HG02623 (cell line): ENCODE measurements at regions not wholly inside any gene's neighbourhood (a gene's known extent, or its start where the extent isn't known, plus 50 kb on each side); places are given as distances from the start of the nearest gene placed in this dataset.

Experiments used
- ATAC-seq: cut with Tn5 transposase; IDR thresholded peaks from one replicate; pipeline ENCODE4 v1.9.1; 2021; ENCODE audit warnings: moderate library complexity; ENCODE audit not compliant: unreplicated experiment

DNA sequence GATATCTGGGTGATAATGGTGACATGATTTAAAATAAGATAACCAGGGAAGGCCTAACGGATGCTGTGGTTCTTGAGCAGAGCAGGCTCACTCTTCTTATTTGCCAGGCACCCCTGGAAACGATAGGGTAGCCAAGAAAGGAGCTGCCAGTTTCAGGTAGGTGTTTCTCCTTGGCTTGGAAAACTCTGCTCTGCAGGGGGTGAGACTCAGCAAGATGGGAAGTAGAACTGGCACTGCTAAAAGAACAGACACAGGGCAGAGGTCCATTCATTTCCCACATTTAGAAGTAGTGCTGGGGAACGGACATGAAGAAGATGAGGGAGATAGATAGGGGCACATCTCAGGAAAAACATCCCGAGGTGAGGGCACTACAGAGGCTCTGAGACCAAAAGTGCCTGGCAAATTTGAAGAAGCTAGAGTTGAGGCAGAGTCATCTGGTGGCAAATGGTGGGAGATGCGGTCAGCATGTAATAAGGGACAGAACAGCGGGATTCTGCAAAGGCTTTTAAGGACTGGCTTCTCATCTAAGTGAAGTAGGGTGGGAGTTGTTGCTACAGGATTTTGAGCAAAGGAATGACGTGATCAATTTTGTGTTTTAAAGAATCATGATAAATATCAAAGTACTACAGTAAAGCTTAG, 323.4 kb upstream of the PLSCR5 start:
- ATAC-seq, result no peak

DNA sequence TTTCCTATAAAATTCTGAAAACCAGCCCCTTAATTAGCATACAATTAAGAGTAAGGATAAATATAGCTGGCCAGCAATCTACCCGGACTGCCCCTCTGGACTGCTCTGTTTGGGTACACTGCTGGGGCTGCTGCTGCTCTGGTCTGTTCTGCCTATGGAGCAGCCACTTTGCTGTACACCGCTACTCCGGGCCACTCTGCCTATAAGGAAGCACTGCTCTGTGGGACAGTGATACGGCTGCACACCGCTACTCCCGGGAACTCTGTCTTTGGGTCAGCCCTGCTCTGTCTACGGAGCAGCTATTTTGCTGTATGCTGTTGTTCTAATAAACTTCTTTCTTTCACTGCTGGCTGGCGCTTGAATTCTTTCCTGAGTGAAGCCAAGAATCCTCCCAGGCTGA, 316.5 kb upstream of the PLSCR5 start:
- no peak for ATAC-seq

DNA sequence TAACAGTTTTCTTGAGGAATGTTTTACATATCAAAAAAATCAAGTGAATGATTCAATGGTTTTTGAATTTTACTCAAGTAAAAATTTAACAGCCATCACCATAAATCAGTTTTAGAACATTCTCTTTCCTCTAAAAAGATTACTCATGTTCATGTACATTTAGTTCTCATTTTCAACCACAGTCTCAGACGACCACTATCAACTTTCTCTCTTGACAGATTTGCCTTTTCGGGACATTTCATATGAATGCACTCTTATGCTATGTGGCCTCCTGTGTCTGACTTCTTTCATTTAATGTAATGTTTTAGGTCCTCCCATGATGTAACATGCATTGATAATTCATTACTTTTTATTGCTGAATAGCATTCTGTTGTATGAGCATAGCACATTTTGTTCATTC, 309.3 kb upstream of the PLSCR5 start:
- no peak for ATAC-seq

DNA sequence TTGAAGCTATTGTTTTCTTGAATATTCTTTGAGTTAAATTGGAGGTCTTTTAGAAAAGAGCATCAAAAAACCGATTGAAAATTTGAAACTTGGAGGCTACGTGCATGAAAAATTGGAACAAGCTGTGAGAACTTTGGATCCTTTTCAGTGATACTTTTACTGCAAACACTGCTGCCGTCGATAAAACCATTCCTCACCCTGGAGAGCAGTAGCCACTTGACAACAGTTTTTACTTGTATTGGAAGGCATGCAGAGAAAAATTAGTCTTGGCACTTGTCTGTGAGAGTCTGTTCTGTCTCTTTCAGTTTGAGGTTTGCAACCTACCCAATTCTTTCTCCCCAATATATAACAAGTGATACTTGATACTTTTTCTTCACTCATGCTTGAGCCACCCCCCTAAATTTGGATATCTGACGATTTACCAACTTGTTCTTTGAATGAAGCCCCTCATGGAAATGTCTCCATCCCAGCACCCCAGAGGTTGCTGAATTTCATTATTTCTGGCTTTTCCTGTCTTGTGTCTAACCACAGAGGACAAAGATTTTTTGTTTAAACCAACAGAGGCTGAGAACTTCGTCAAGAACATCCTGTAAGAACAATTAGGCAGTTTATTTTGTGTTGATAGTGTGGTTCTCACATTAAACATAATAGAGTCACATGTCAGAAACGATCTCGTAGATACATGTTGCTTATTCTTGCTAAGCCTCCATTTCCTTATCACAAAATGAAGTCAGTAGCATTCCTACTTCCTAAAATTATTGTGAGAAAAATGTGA, 307.3 kb upstream of the PLSCR5 start:
- no peak for ATAC-seq

DNA sequence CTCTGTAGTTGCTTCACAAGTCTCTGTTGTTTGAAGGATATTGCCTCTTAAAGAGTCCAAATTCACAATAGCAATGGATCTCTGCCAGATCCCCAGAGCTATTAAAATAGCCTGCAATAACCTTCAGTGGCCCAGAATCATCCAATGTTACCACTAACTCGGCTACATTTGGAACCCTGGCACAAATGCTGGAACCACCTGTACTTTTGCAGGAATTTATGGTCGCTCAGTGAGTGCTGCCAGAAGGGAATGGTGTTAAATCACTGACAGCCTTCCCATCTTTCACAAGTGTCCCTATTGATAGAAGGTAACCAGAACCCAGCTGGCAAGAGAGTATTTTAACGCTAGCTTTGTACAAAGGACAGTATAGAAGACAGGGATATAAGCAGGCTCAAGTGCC, 298.8 kb upstream of the PLSCR5 start:
- no peak for ATAC-seq

DNA sequence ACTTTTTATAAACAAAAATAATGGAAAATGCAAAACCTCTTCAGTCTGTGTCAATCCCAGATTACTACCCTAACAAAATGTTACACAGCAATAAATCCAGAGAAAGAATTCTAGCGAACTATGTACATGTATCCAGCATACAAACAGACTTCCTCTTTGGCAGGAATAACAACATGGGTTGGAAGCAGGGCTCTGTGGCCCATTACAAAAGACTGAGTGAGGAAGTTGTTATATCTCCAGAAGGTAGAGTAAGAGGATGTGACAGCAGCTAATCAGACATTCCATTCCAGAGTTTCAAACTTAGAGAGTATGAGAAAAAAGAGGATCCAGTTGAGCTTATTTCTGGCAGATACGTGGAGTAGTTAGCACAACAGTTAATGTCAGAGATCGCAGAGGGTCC, 294.0 kb upstream of the PLSCR5 start:
- no peak for ATAC-seq

DNA sequence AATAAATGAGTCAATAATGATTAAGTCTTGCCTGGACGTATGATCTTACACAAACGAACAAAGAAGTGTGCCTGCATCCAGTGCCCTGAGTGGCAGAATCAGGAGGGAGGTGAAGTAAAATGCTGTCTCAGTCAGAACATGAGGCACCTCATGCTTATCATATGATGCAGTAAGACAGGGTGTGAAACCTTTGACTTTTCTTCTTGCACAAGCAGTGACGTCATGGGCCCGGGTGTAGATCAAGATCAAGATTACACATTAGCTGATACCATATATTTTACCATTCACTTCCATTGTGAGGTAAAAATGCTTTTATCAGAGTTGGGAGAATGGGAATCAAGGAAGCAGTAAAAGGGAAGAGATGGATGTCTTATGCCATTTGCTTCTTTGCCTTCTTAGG, 291.6 kb upstream of the PLSCR5 start:
- no peak for ATAC-seq

DNA sequence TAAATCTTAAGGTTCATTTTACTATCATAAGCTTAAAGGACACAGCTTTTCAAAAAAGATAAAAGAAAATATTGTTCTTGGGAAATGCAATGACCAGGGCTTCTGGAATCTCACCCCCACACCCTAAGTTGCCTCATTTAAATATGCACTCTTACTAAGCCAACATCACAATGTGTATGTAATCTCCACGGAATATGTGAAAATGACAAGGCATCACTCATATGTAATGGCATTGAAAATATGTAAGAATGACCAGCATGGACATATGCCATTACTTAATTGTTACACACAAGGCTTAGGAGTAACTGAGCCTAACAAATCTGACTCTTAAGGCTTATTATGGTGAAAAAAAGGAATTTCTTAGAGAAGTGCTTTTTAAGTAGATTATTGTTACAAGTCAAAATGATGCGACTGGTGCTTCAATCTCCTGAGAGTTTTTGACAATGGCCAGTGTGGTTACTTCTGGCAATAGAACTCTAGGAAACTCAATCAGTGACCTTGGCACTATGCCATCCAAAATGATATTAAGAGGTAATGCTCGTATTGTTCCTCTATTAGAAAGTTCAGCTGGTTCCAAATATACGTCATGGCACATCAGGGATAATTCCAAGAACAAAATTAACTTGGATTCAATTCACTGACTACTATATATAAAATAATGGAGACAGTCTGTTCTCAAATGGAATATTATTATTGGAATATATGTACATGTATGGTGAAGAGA, 290.0 kb upstream of the PLSCR5 start:
- ATAC-seq, result no peak

DNA sequence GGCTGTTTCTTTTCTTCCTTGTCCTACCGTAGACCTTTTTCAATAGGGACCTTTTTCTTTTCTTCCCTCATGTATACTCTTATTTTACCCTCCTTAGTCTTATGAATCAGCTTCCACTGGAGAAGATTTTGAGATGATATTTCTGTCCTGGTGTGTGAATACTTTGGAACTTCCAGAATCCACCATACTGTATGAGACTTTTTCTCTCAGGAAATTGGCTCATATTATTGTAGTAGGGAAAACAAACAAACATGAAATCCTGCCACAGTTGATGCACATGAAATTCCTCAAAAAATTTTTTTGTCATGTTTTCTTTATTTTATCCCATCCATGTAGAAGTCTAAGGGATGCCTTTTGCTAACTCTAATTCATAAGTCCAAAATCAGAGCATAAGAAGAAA, 289.3 kb upstream of the PLSCR5 start:
- ATAC-seq, result no peak

DNA sequence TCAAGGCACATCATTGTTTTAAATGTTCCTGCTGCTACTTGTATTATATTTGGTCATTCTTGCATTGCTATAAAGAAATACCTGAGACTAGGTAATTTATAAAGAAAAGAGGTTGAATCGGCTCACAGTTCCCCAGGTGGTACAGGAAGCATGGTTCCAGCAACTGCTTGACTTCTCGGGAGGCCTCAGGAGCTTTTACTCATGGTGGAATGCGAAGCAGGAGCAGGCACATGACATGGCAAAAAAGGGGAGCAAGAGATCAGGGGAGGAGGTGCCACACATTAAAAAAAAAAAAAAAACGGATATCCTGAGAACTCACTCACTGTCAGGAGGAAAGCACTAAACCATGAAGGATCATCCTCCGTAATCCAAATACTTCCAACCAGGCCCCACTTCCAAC, 286.9 kb upstream of the PLSCR5 start:
- ATAC-seq, result no peak

DNA sequence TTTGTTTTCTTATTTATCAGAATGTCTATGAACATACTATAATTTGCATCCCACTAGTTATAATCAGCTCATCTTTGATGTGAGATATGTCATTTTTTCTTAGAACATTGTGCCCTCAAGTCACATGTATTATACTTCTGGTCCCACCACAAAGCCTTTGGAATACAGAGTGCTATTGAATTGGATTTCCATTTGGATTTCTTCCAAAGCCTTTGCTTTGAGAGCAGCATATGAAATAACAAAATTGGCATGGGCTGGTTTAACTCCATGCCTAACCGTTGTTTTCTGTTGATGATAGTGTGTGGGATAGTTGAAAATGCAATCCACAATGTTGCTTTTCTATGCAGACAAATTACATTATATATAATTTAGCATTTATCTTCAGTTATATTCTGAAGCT, 284.5 kb upstream of the PLSCR5 start:
- ATAC-seq, result no peak

DNA sequence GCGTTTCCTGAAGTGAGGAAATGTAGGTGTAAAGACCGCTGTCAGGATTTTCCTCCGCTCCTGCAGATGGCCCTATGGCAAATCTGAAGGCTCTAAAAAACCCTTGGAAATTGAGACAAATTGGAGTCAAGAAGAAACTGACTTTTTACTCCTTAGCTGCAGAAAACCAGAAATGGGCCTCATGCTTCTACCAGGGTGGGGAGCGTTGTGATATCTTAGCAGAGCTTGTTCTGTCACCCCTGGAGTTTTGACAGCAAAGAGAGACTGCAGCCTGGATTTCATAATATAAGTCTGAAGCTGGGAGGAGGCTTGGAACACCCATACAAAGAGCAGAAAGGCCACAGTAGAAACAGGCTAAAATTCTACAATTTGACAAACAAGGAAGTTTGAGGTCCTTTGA, 283.0 kb upstream of the PLSCR5 start:
- no peak for ATAC-seq

DNA sequence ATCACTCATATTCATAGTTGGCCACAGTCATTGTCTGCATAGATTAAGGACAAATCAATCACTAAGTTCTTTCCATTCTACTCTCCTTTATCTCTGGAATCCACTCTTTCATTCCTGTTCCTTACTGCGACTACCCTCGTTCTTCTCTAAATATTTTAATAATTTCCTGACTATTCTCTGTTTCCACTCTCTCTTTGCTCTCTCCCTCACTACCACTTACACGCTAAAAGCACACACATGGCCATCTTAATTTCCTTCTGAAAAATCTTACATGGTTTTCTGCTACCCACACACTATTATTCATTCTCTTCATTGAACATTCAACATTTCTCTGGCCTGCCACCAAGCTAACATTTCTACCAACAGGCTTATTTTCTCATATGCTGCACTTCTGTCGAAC, 279.6 kb upstream of the PLSCR5 start:
- no peak for ATAC-seq

DNA sequence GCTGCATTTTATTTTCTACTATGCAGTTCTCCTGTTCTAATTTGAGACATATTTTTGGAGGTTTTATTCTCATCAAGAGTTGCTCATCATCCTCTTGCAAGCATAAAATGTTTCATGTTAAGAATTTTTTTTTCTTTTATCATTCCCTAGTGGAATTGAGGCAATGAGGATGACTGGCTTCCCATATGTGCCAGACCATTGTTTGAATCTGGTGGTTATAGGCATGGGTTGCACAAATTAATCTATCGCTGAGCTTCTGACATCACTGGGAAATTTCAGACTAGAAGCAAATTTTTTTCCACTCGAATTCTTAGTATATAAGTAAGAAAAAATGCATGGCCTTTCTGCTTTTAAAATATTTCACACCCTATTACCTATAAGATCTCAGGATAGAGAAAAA, 279.1 kb upstream of the PLSCR5 start:
- no peak for ATAC-seq

DNA sequence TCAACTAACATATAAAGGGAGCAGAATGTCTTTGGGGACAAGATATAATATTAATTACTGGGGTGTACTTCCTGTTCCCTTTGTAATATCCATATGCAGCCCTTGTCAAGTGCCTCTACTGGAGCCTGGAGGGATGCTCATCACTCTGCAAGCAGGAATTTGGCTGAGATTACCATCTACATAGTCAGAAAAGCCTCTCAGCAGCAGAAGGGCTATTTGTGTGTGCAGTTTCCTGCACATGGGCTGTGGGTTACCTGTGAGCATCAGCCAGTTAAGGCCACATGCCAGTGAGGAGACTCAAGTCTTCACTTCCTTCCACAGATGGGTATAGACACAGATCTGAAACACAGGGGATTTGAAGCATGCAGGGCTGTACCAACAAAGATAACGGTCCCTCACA, 278.1 kb upstream of the PLSCR5 start:
- ATAC-seq, result no peak

DNA sequence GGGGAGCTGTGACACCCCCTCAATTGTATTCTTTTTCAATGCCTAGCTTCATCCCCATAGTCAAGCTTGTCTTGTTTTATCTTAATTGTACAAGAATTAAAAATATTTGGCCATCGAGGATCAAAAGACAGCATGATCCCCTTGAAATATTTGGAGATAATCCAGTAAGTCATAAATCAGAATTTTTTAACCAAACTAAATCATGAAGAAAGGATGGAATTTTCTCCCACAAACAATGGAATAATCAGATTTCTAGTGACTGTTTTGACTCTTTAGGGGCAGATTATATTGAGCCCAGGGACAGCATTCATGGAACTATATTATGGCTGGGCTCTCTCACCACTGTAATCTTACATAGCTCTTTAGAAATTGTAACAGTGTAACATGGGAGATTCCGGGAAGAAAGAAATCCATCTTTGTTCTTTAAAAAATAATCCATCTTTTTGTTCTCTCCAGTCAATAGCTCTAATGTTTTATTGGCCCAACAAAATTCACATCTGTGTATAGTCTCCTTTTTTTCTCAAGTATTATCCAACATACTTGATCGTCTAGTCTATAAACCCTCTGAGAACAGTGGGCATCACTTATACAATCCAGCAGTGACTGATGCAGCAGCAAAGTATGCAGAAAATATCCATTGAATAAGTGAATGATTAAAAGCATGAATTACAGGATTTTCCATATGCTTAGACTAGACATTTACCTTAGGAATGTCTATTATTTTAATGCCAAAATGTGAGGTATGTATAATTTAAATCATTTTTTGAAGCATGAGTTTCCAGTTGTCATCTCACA, 277.0 kb upstream of the PLSCR5 start:
- ATAC-seq, result no peak

DNA sequence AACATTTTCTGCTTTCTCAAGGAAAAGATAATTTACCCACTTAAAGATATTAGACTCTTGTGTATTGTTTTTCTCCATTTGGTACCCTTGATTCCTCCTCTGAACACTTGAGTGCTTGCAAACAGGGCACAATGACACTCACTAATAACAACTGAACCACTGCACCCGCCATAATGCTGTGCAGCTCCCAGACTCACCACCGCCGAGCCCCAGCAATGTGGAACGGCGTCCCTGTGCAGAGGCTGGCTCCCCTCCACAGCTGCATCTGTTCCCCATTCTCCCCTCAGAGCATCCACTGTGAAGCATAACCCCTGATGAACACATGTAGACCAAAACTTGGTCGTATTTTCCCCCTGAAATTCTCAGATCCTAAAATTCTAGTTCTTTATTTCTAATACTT, 276.2 kb upstream of the PLSCR5 start:
- no peak for ATAC-seq

DNA sequence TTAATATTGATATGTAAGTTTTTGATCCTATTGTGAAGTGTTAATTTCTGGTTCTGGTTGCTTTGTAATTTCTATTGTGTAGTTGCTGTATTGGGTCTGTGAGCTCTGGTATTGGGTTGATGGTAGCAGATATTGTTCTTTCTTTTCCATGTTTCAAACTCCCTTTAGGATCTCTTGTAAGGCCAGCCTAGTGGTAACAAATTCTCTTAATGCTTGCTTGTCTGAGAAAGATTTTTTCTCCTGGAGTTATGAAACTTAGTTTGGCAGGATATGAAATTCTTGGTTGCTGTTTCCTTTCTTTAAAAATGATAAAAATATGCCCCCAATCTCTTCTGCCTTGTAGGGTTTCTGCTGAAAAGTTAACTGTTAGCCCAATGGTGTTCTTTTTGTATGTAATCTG, 268.6 kb upstream of the PLSCR5 start:
- no peak for ATAC-seq

DNA sequence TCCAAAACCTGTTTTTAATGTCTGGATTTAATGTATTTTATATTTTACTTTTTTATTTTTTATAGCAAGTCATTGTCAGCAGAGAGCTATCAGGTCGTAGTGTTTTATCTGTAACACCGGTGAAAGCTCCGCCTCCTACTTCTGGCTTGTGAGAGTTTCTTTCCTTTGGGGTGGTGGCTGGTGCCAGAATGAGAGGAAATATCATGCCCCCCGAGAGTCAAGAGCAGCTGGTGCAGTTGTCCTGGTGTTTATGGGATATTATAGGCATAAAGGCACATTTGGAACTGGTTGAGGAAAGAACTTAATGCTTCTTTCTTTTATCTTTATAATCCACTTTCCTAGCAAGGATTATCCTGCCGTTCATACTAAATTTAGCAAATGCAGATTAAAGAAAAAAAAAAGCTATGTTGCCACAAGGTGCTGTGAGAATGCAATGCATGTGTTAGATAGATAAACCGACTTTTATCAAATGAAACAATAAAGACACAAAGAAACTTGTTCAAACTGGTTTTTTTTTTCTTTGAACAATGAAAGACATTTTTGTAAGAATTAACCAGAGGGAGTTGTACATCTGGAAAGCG, 260.1 kb upstream of the PLSCR5 start:
- ATAC-seq, result no peak

DNA sequence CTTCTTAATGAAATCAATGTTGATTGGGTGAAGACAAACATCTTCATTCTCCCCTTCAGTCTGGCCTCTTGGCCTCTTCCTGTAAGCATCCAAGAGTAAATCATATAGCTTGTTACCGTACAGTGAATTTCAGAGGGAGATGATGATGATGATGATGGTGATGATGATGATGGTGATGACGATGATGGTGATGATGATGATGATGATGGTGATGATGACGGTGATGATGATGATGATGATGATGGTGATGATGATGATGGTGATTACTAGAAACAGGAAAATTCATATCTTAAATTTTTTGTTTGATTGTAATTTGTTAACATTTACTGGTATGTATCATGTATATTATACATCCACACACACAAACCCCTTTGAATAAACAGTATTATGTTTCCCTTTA, 256.1 kb upstream of the PLSCR5 start:
- no peak for ATAC-seq

DNA sequence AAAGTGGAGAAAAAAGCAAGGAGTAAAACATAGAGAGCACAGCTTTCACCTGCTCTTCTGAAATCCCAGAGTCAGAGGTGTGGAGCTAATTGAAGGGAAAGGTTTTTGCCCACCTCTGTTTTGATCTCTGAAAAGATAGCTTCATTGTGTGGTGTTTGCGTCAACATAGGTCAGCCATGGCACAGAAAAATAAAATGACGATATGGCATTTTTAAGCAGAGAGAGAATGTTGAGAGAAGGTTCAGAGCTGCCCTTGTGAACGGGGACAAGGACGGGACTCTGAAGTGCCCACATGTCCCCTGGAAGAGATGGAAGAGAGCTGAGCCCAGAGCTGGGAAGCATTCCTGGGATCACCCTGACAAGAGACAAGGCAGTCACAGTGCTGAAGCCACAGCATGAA, 249.4 kb upstream of the PLSCR5 start:
- ATAC-seq, result no peak
